HCT116 (cell line): ENCODE measurements at regions not wholly inside any gene's neighbourhood (a gene's known extent, or its start where the extent isn't known, plus 50 kb on each side); places are given as distances from the start of the nearest gene placed in this dataset.

Source experiments
- ATAC-seq: fragments of 200-7000 bp; cut with Tn5 transposase; 2 replicates; pipeline ENCODE4 v1.9.1; 2020; ENCODE audit warnings: mild to moderate bottlenecking, moderate library complexity
- BruUV-seq: library from RNA; stranded (reverse); fragments of 400-500 nt; replicated peaks from 2 replicates; lab custom pipeline; 2021; lab: Mats Ljungman, UMichigan
- CTCF ChIA-PET: fragments of 300-600 bp; sonication (Branson Sonifier 250); formaldehyde crosslinking; loops from one replicate; lab custom pipeline; 2021; ENCODE audit warnings: antibody characterized with exemption; lab: Charles Lee
- POLR2A ChIA-PET: fragments of 300-600, 350-600 bp; sonication (Branson Sonifier 250); formaldehyde crosslinking; loops from one replicate; lab custom pipeline; 2021; ENCODE audit warnings: antibody characterized with exemption; lab: Charles Lee
- RAD21 ChIA-PET, 2 experiments: fragments of 300-600 bp; sonication (Branson Sonifier 250); formaldehyde crosslinking; loops; one replicate each; lab custom pipeline; 2023; ENCODE audit warnings: low total read pairs in 2 of 2; ENCODE audit not compliant: uncharacterized antibody in 2 of 2, unreplicated experiment in 2 of 2, low non-redundant PET in 1 of 2; lab: Charles Lee
- DNase-seq: peaks from one replicate; pipeline ENCODE4 v3.0.0-alpha.2; 2010; ENCODE audit warnings: low read depth, low spot score
- H2AFZ ChIP-seq: fragments of 200-600 bp; shearing (Covaris generic), sonication (generic); 2 replicates; pipeline ENCODE4 v1.6.1; 2017; ENCODE audit warnings: low read depth, mixed run types, mixed read lengths, antibody characterized with exemption, low read length; ENCODE audit not compliant: poor library complexity, severe bottlenecking
- H3K27ac ChIP-seq: 2 replicates; pipeline ENCODE4 v1.5.1; 2012; ENCODE audit warnings: low read depth, low read length
- H3K27me3 ChIP-seq: fragments of 200-600 bp; sonication (generic); 2 replicates; pipeline ENCODE4 v1.6.1; 2016; ENCODE audit warnings: mixed run types, low read length, mixed read lengths; ENCODE audit not compliant: insufficient read depth
- H3K36me3 ChIP-seq, 2 experiments: fragments of 200-500 bp in 1 of 2; fragments of 200-600 bp in 1 of 2; sonication (Bioruptor generic) in 1 of 2; sonication (generic) in 1 of 2; 2 replicates each; pipeline versions ENCODE4 v1.5.1 to v1.6.1; 2014 to 2016; ENCODE audit warnings: low read length in 2 of 2, inconsistent platforms in 1 of 2, mixed read lengths in 1 of 2, mixed run types in 1 of 2; ENCODE audit not compliant: insufficient read depth in 2 of 2, control insufficient read depth in 1 of 2
- H3K4me1 ChIP-seq, 2 experiments: fragments of 200-600 bp in 1 of 2; sonication (generic) in 1 of 2; 2 replicates each; pipeline versions ENCODE4 v1.5.1 to v1.6.1; 2012 to 2017; ENCODE audit warnings: low read length in 2 of 2, inconsistent platforms in 1 of 2, mild to moderate bottlenecking in 1 of 2, mixed read lengths in 1 of 2, mixed run types in 1 of 2, moderate library complexity in 1 of 2; ENCODE audit not compliant: insufficient read depth in 2 of 2, control insufficient read depth in 1 of 2
- H3K4me2 ChIP-seq: fragments of 200-600 bp; sonication (generic); 2 replicates; pipeline ENCODE4 v1.6.1; 2017; ENCODE audit warnings: mixed run types, low read length, mixed read lengths
- H3K4me3 ChIP-seq, 2 experiments: fragments of 200-600 bp in 1 of 2; sonication (generic) in 1 of 2; replicated peaks in 1 of 2; 2 replicates each; pipeline ENCODE4 v1.5.1; 2011 to 2016; ENCODE audit warnings: low read length in 2 of 2, control low read depth in 1 of 2, low read depth in 1 of 2, mild to moderate bottlenecking in 1 of 2, mixed read lengths in 1 of 2, mixed run types in 1 of 2
- H3K79me2 ChIP-seq: fragments of 200-600 bp; sonication (generic); 2 replicates; pipeline ENCODE4 v1.6.1; 2017; ENCODE audit warnings: mild to moderate bottlenecking, mixed run types, low read length, moderate library complexity, mixed read lengths; ENCODE audit not compliant: insufficient read depth
- H3K9ac ChIP-seq: fragments of 200-600 bp; sonication (generic); 2 replicates; pipeline ENCODE4 v1.6.1; 2016; ENCODE audit warnings: low read length, mixed read lengths
- H3K9me2 ChIP-seq: fragments of 200-600 bp; sonication (generic), shearing (Covaris generic); 2 replicates; pipeline ENCODE4 v1.6.1; 2017; ENCODE audit warnings: mixed run types, mild to moderate bottlenecking, moderate library complexity; ENCODE audit not compliant: insufficient read depth
- H3K9me3 ChIP-seq, 2 experiments: fragments of 200-500 bp in 1 of 2; fragments of 200-600 bp in 1 of 2; sonication (Bioruptor generic) in 1 of 2; sonication (generic) in 1 of 2; 2 replicates each; pipeline ENCODE4 v1.6.1; 2014 to 2017; ENCODE audit warnings: low read length in 2 of 2, mixed read lengths in 2 of 2, inconsistent platforms in 1 of 2, low read depth in 1 of 2, mild to moderate bottlenecking in 1 of 2, mixed run types in 1 of 2, moderate library complexity in 1 of 2; ENCODE audit not compliant: control insufficient read depth in 1 of 2, insufficient read depth in 1 of 2
- H4K20me1 ChIP-seq: fragments of 200-600 bp; sonication (generic), shearing (Covaris generic); 2 replicates; pipeline ENCODE4 v1.6.1; 2017; ENCODE audit warnings: mixed run types, mild to moderate bottlenecking, moderate library complexity; ENCODE audit not compliant: insufficient read depth
- CBX3 ChIP-seq: IDR thresholded peaks from 2 replicates; pipeline ENCODE4 v1.6.1; 2012; ENCODE audit warnings: low read depth
- EZH2 ChIP-seq: fragments of 200-600 bp; sonication (generic); IDR thresholded peaks from 2 replicates; pipeline ENCODE4 v1.6.1; 2017; ENCODE audit warnings: antibody characterized with exemption, mixed run types
- FOSL1 ChIP-seq: IDR thresholded peaks from 2 replicates; pipeline ENCODE4 v1.6.1; 2012; ENCODE audit warnings: low read depth
- RAD21 ChIP-seq: IDR thresholded peaks from 2 replicates; pipeline ENCODE4 v1.6.1; 2012; ENCODE audit warnings: low read depth, mild to moderate bottlenecking
- SIN3A ChIP-seq: IDR thresholded peaks from 2 replicates; pipeline ENCODE4 v1.6.1; 2012; ENCODE audit warnings: low read depth
- TCF7L2 ChIP-seq: IDR thresholded peaks from 2 replicates; pipeline ENCODE4 v1.7.0; 2011; ENCODE audit warnings: borderline replicate concordance, inconsistent platforms; ENCODE audit not compliant: insufficient read depth, insufficient read length; ENCODE audit errors: extremely low read depth
- ZBTB33 ChIP-seq: IDR thresholded peaks from 2 replicates; pipeline ENCODE4 v1.6.1; 2011; ENCODE audit warnings: mild to moderate bottlenecking, low read length, moderate library complexity; ENCODE audit not compliant: insufficient replicate concordance; ENCODE audit errors: extremely low read depth
- intact Hi-C: fragments of 100-400 bp; cut with micrococcal nuclease; formaldehyde crosslinking; loops from 2 replicates; pipeline ENCODE4 v1.10.0; 2022
- TF ChIP-seq, protein P1 (sequence below): IDR thresholded peaks from 2 replicates; pipeline ENCODE4 v1.6.1; 2012
- TF ChIP-seq, protein P2 (sequence below), 3 experiments: fragments of 200-600 bp in 1 of 3; sonication (generic) in 1 of 3; IDR thresholded peaks in 2 of 3; conservative IDR thresholded peaks in 1 of 3; 2 replicates each; pipeline ENCODE4 v1.5.1; 2012 to 2017; ENCODE audit warnings: low read depth in 2 of 3, low read length in 2 of 3, antibody characterized with exemption in 1 of 3, borderline replicate concordance in 1 of 3, control low read depth in 1 of 3, mild to moderate bottlenecking in 1 of 3, mixed read lengths in 1 of 3, mixed run types in 1 of 3, moderate library complexity in 1 of 3; ENCODE audit not compliant: insufficient read depth in 1 of 3
- TF ChIP-seq, protein P3 (sequence below): IDR thresholded peaks from 2 replicates; pipeline ENCODE4 v1.6.1; 2012

- POLR2A ChIA-PET, result no interaction called here
- no peak for ATAC-seq
- DNase-seq, result no peak
- H3K9me2 ChIP-seq, result no peaks in the 10 kb centered on the region
- no peak overlapping the region for H3K9ac ChIP-seq
- no peaks in the 10 kb centered on the region for H3K36me3 ChIP-seq
- H3K27me3 ChIP-seq, result no peaks in the 10 kb centered on the region
- no peak overlapping the region for H3K4me3 ChIP-seq
- H3K4me1 ChIP-seq, result no peaks in the 10 kb centered on the region
- no peak for TF ChIP-seq CBX3
- no peak for TF ChIP-seq EZH2
- TF ChIP-seq, protein P1, sequence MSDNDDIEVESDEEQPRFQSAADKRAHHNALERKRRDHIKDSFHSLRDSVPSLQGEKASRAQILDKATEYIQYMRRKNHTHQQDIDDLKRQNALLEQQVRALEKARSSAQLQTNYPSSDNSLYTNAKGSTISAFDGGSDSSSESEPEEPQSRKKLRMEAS, result no peak
- TF ChIP-seq, protein P2, sequence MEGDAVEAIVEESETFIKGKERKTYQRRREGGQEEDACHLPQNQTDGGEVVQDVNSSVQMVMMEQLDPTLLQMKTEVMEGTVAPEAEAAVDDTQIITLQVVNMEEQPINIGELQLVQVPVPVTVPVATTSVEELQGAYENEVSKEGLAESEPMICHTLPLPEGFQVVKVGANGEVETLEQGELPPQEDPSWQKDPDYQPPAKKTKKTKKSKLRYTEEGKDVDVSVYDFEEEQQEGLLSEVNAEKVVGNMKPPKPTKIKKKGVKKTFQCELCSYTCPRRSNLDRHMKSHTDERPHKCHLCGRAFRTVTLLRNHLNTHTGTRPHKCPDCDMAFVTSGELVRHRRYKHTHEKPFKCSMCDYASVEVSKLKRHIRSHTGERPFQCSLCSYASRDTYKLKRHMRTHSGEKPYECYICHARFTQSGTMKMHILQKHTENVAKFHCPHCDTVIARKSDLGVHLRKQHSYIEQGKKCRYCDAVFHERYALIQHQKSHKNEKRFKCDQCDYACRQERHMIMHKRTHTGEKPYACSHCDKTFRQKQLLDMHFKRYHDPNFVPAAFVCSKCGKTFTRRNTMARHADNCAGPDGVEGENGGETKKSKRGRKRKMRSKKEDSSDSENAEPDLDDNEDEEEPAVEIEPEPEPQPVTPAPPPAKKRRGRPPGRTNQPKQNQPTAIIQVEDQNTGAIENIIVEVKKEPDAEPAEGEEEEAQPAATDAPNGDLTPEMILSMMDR (IDR thresholded peaks at IDR 0.05 in 2 of 3, conservative IDR thresholded peaks at IDR 0.05 in 1 of 3; ENCODE audit: borderline replicate concordance in 1 of 3, insufficient read depth in 1 of 3, low read depth in 2 of 3, low read length in 2 of 3), result no peak
- TF ChIP-seq RAD21, result no peak
- TF ChIP-seq ZBTB33, result no peak
- no peak for TF ChIP-seq SIN3A
- TF ChIP-seq FOSL1, result no peak
- no peak for TF ChIP-seq TCF7L2
- TF ChIP-seq, protein P3, sequence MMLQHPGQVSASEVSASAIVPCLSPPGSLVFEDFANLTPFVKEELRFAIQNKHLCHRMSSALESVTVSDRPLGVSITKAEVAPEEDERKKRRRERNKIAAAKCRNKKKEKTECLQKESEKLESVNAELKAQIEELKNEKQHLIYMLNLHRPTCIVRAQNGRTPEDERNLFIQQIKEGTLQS, result no peak
- no peaks in the 10 kb centered on the region for H4K20me1 ChIP-seq
- H3K79me2 ChIP-seq, result no peaks in the 10 kb centered on the region
- BruUV-seq, result no TSS peak
- H3K4me2 ChIP-seq, result no peak overlapping the region
- no peak overlapping the region for H3K27ac ChIP-seq
- H3K9me3 ChIP-seq, result no peaks in the 10 kb centered on the region
- RAD21 ChIA-PET, result no interaction called here
- CTCF ChIA-PET, result no interaction called here
- no peak overlapping the region for H2AFZ ChIP-seq
- intact Hi-C loops, result no loop called here
Observed at GRCh38 chr3:107897471-107898061, 193.3 kb downstream of the CD47 start.
